ENCODE measurements at regions not wholly inside any gene's neighbourhood (a gene's known extent, or its start where the extent isn't known, plus 50 kb on each side); places are given as distances from the start of the nearest gene placed in this dataset.
"Not testable (repeated sequence)": the region's sequence is repeated elsewhere in the genome, so short reads cannot be mapped to it uniquely, and the experiment has no call there.

DNA sequence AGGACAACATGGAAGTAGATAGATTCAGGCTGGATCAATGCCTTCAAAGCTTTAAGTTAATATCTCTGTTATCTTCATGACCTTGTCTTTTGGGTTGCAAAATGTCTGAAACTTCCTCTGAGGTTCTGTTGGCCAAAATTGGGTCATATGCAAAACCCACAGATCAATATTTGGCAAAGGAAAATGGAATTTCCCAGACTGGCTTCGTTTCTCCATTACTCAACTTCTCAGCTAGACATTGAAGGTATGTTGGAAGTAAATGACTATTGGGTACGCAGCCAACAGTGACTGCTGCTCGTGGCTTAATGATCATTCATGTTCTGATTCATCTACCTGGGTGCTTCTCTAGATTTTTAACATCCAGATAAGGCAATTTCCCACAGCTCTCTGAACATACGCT, 675.4 kb upstream of the SGO1 start:
- ATAC-seq (no peak), DNase-seq (no peak)
- intact Hi-C loops (cut with DNase I): no loop called here

DNA sequence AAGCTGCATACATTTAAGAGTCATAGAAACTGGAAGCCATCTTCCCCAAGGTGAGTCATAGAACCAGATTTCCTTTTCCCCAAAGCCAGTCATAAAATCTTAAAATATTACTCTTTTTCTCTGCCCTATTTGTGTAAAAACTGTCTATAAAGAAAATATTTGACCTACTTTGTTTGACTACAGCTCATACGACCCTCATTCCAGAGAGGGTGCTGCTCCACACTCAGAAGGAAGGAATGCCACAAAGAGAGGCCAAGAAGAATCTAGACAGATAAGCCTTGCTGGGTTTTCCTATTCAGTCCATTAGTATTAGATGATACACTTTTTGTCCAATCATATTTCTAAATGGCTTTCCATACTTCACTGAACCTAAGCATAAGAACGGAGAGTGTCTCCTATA, 671.6 kb upstream of the SGO1 start:
- intact Hi-C loops (cut with DNase I): no loop called here
- DNase-seq (no peak), ATAC-seq (no peak)

DNA sequence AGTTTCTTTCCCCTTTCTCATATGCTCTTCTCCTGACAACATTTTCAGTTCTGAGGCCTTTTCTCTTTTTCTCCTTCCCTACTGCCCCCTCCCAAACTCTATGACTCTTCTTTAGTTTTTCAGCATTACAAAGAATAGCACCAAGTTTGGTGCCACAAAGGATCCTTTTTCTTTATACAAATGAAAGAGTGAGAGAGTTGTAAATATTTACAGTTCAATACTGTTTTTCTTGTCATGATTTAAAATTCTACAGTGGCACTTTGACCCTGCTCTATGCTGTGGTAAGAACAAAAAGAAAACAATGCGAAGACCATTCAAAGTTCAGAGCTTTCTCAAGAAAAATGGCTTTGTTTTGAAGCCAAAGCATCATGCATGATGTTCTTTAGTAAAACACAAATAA, 667.9 kb upstream of the SGO1 start:
- ATAC-seq (no peak), DNase-seq (no peak)
- intact Hi-C loops (cut with DNase I): no loop called here

DNA sequence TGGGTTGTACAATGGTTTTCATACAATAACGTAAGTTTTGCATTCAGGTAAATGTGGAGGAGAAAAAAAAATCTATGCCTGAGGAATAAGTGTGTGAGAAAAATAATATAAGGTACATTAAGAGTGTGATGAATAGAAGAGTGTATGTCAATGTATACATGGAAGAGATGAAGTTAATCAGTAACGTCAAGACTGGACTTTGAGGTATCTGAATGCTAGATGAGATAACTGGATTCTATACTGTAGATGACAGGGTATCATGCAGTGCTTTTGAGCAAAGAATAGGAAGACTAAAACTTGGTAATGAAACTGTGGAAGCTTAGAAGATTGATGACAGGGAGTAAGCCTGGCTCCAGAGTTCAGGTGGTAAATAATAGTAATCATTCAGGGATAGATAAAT, 666.7 kb upstream of the SGO1 start:
- no peak for DNase-seq
- ATAC-seq: no peak
- intact Hi-C loops (cut with DNase I): no loop called here

DNA sequence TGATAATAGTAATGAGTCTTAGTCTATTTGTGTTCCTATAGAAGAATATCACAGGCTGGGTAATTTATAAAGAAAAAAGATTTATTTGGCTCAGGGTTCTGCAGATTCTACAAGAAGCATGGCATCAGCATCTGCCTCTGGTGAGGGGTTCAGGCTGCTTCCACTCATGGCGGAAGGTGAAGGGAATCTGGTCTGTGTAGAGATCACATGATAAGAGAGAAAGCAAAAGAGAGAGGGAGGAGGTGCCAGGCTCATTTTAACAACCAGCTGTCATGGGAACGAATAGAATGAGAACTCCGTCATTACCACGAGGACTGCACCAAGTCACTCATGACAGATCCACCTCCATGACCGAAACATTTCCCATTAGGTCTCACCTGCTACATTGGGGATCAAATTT, 664.0 kb upstream of the SGO1 start:
- DNase-seq (no peak), ATAC-seq (no peak)
- intact Hi-C loops (cut with DNase I): no loop called here

DNA sequence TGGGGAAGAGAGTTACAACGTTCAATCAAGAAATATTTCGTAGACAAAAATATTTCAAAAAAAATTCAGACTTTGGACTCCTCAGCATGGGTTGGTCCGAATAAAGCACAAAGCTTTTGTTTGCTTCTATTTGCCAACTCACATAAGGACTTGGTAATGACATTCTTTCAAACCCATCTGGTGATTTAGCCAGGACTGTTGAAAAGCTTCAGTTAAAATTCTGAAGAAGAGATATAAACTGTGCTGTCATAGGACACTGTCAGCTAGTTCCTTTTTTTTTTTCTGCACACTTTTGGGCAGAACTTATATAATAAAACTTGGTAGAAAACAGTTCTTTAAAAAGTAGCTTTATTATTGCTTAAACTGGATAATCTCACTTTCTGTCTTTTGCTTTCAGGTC, 660.8 kb upstream of the SGO1 start:
- no peak for DNase-seq
- intact Hi-C loops (cut with DNase I): no loop called here
- ATAC-seq: no peak

DNA sequence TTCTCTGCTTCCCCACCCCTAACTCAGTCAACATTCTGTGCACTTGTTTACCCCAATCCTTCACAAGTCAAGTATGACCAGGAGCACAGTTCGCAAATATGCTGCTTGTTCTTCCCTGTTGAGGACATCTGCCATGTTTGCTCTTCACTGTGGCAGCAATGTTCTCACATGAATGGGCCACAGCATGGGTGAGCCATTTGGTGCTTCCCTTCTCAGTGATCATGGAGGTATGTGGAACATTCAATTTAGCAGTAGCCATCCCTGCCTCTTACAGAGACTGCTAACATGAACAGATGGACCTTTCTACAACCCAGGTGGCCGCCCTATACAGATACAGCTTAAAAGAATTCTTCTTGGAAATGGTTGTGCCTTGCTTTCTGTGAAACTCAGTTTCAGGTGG, 660.1 kb upstream of the SGO1 start:
- intact Hi-C loops (cut with DNase I): no loop called here
- DNase-seq: no peak
- ATAC-seq: no peak

DNA sequence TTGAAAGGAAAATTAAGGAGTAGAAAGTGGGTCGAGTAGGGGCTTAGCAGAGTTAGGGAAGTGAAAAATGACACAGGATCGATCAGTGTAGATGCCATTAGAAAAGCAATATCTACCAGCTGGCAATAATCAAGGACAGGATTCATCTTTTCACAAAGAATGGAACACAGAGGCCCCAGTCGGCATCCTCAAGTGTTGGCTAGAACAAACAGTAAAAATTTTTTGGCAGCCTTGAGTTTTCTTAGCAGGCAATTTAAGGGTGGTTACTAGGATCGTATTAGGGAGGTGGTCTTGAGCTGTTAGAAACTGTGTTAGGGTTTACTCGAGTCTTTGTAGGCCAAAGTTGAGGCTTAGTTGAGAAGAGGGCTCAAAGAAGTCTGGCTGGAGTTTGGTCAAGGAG, 658.8 kb upstream of the SGO1 start:
- DNase-seq (no peak), ATAC-seq (no peak)
- intact Hi-C loops (cut with DNase I): no loop called here

DNA sequence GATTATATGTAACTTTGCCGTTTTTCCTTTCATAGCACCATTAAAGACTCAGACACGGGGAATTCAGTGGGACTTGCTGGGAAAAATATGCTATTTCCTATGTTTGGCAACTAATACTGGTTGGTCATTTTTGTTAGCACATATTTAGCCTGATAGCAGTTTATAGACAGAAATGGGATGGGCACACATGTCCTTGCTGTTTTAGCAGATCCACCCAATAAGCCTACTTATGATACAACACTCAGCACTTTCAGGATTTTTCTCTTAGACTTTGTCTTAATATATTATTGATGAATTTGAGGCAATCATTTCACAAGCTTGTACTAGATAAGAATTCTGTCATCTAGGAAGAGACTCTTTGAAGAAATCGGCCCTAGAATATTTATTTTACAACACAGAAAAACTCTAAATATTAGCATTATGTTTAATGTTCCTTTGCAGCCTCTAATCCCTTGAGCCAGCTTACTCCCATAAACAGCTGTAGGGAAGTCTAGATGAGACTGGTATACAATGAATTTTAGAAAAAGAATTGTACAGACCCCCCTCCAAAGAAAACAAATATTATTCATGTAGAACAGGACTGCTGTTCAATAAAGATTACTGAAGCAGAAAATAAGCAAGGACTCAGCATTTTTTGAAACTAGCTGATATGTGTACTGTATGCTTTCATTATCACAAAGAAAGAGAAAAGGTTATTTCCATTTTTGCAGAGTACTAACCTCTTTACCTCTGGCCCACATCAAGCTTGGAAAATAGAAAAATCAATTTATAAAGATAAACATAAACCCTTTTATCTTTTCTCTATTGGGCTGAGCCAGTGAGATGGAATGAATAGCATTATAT, 656.8 kb upstream of the SGO1 start:
- intact Hi-C loops (cut with DNase I): no loop called here
- ATAC-seq (no peak), DNase-seq (no peak)

DNA sequence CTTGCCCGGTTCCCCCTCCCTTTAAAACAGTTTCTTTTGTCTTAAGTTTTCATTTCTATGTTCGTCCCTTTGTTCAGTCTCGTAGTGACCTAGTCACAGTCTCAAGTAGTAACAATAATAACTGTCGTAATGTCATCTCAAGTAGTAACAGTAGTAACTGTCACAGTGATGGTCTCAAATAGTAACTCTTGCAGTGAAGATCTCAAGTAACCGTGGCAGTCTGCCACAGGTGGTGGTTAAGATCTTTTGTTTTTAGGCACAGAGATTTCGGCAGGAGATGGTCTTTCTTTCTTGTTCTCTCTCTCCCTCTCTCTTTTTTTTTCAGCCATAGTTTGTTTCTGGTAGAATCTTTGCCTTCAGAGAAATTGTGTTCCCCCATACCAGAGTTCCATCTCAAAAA, 656.0 kb upstream of the SGO1 start:
- intact Hi-C loops (cut with DNase I): no loop called here
- ATAC-seq (no peak), DNase-seq (no peak)

DNA sequence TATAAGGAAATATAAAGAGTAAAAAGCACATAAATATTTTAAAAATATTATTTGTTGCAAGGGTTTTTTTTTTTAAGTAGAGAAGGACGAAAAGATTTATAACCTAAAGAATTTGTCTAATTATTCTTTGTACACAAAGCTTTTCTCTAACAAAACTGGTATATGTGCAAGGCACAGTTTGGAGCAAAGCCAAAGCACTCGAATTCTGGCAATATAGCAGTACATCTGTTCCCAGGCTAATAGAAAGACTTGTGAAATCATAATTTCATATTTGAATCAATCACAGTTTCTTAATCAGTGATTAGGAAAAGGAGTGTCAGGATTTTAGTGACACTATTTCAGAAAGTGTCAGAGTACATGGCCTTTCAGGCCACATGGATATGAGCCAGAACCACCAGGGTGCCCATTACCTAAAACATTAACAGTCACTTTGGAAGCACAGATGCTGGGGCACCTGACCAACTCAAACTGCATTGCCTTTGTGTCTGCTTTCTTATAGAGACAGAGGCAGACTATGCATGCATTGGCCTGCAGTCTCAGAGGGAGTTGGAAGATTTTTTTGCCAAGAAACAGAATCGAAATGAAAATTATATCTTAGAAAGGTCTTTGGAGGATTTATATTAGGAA, 651.8 kb upstream of the SGO1 start:
- intact Hi-C loops (cut with DNase I): no loop called here
- DNase-seq: no peak
- ATAC-seq: no peak

DNA sequence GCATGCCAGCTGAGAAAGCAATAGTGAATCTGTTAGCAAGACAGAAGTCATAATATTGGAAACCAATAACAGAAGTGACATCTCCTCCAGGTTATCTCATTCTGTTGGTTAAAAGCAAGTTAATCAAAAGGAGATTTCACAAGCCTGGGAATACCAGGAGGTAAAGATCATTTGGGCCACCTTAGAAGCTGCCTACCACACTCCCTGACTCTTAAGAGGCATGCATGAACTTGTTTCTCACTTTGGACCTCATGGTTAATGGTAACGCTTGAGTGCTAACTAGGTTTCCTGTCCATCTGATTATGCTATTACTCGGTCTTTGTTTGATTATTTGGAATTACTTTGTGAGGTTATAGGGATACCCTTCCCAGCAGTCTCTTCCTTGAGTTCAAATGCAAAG, 650.8 kb upstream of the SGO1 start:
- no peak for ATAC-seq
- intact Hi-C loops (cut with DNase I): no loop called here
- no peak for DNase-seq

DNA sequence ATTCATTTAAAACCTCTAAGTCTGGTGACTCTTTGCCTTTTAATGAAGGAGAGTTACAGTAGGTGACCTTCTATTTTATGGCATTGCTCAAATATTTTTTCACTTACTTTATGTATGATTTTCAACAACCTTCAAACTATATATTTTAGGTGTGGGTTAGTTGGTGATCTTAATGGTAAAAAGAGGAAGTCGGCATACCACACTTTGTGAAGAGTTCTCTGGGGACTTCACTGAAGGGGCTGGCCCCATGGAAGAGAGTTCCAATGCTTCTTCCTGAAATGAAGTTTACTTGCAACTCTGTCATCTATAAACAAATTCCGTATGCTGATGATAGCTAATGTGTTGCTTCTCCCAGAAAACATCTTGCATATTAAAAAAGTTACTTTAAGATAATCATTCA, 647.0 kb upstream of the SGO1 start:
- intact Hi-C loops (cut with DNase I): no loop called here
- ATAC-seq (no peak), DNase-seq (no peak)

DNA sequence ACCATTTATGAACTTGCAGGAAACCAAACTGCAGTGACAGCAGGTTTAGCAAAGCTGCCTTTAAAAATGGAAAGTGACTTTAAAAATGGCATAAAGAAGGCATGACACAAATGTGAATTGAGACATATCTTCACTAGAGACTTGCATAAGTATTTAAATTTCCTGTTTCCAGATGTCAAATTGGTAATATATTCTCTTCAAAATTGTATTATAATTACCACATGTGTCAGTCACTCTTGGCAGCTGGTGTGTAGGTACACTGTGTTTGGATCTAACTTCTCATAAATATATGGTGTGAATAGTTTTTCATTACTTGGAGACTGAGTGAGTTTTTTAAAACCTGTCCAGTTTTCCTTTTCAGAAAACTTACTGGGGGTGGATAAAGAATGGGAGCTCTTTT, 636.2 kb upstream of the SGO1 start:
- ATAC-seq (no peak), DNase-seq (no peak)
- intact Hi-C loops (cut with DNase I): no loop called here

DNA sequence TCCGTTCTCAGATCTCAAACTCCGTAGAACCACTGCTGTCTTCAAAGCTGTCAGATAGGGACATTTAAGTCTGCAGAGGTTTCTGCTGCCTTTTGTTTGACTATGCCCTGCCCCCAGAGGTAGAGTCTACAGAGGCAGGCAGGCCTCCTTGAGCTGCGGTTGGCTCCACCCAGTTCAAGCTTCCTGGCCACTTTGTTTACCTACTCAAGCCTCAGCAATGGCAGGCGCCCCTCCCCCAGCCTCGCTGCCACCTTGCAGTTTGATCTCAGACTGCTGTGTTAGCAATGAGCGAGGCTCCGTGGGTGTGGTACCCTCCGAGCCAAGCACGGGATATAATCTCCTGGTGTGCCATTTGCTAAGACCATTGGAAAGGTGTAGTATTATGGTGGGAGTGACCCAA, 634.9 kb upstream of the SGO1 start:
- DNase-seq; ATAC-seq; intact Hi-C loops (cut with DNase I): not testable (repeated sequence)

DNA sequence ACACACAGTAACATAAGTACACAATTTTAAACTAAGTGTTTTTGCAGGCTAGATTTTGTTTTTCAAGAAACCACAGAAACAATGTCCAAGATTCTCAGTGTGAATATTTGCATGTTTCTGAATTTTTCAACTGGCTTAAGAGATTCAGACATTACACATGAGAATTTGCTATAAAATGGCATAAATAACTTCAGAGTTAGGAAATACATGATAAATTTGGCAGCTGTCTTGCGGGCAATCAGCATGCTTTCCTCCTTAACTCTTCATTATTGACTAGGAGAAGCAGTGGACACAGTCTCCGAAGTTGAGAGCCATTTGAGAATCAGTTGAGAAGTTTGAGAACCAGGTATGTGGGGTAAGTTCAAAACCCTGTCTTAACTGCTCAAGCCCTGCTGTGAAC, 625.6 kb upstream of the SGO1 start:
- ATAC-seq (no peak), DNase-seq (no peak)
- intact Hi-C loops (cut with DNase I): no loop called here

DNA sequence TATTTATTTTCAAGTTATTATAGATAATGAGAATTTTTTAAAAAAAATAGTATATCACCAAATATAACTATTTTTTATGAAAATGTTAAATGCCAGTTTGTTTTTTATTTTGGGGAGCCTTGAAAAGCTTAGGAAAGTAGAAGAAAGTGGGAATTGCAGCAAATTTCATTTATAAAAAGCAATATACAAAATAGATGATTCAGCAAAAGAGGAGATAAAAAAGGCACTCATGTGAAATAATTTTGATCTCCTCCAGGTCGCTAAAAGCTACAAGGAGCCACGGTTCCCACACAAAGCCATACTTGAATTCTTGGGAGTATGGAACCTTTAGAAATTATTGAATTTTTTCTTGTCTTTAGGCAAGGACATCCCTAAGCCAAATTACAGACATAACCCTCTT, 625.0 kb upstream of the SGO1 start:
- DNase-seq (no peak), ATAC-seq (no peak)
- intact Hi-C loops (cut with DNase I): no loop called here

DNA sequence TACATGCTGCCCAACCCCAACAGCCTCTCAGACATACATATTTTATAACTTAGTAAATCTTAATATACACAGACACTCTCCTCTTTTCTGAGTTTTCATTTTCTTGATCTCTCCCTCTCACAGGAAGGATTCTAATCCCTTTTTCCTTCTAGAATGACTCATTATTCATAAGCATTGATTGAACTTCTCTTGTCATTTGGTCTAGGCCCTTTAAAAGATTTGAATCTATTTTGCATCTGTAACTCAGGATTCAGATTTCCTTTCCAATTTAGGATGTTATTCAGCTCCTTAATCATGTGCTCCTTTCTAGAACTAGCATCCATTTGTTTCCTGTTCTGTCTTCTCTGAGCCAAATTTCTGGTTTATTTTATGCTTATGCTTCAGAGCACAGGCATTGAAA, 624.5 kb upstream of the SGO1 start:
- intact Hi-C loops (cut with DNase I): no loop called here
- no peak for DNase-seq
- ATAC-seq: no peak

DNA sequence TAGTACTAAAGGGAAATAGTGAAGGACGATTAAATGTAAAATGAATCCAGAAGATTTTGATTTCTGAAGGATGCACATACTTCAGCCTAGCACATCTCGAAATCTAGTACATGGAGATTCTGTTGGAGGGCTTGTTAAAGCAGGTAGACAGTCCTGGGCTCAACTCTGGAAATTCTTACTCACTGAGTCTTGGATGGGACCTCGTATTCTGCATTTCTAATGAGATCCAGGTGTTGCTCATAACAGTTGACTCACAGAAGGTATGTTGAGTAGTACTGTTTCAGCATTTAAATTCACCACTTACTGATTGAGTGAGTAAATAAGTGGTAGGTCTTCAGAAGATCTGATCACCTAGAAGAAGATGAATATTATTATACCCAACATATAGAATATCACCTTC, 623.4 kb upstream of the SGO1 start:
- ATAC-seq (no peak), DNase-seq (no peak)
- intact Hi-C loops (cut with DNase I): no loop called here

DNA sequence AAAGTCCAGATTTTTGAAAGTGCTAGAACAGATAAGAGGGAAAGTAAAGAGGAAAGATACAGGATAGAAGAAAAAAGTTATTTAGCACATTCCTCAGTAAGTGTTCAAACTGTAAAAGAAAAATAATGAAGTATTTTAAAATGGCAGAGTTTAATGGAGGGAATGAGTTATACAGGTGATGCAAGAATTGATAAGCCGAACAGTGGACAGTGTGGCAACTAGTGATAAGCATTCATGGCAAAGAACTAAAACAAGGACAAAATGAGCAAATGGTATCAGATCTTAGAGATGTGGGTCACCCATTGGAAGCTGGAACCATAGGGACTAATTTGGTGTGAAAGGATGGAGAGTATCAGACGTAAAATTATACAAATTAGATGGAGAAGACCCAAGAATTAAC, 622.9 kb upstream of the SGO1 start:
- intact Hi-C loops (cut with DNase I): no loop called here
- no peak for ATAC-seq
- DNase-seq: no peak

DNA sequence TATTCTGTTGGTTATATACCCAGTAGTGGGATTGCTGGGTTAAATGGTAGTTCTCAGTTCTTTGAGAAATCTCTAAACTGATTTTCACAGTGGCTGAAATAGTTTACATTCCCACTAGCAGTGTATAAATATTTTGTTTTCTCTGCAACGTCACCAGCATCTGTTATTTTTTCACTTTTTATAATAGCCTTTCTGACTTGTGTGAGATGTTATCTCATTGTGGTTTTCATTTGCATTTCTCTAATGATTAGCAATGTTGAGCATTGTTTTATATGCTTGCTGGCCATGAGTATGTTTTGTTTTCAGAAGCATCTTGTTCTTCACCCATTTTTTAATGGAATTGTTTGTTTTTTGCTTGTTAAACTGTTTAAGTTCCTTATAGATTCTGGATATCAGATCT, 612.7 kb upstream of the SGO1 start:
- ATAC-seq: no peak
- intact Hi-C loops (cut with DNase I): no loop called here
- DNase-seq: no peak
